Pons (tissue), 1 donor: ENCODE measurements at regions not wholly inside any gene's neighbourhood (a gene's known extent, or its start where the extent isn't known, plus 50 kb on each side); places are given as distances from the start of the nearest gene placed in this dataset.
"Not testable (repeated sequence)": the region's sequence is repeated elsewhere in the genome, so short reads cannot be mapped to it uniquely, and the experiment has no call there.

Experiments used
- DNase-seq: peaks from one replicate; pipeline ENCODE4 v3.0.0-alpha.2; 2016; ENCODE audit warnings: low spot score

GRCh38 chr6:102126488-102126887 lies 733.0 kb downstream of the GRIK2 start:
- no peak for DNase-seq

- no peak for DNase-seq
Measured at GRCh38 chr6:102127253-102127652, 733.7 kb downstream of the GRIK2 start.

GRCh38 chr6:102137859-102138258 lies 744.4 kb downstream of the GRIK2 start:
- no peak for DNase-seq

- DNase-seq, result no peak
Measured at GRCh38 chr6:102149191-102149590, 755.7 kb downstream of the GRIK2 start.

GRCh38 chr6:102150549-102150948 lies 757.0 kb downstream of the GRIK2 start:
- no peak for DNase-seq

- DNase-seq, result no peak
Measured at GRCh38 chr6:102154176-102154575, 760.7 kb downstream of the GRIK2 start.

GRCh38 chr6:102154874-102155273 lies 761.4 kb downstream of the GRIK2 start:
- no peak for DNase-seq

GRCh38 chr6:102169802-102170201 lies 776.3 kb downstream of the GRIK2 start:
- DNase-seq, result not testable (repeated sequence)

GRCh38 chr6:102187186-102187585 lies 793.7 kb downstream of the GRIK2 start:
- no peak for DNase-seq

GRCh38 chr6:102195311-102195710 lies 801.8 kb downstream of the GRIK2 start:
- DNase-seq, result no peak

GRCh38 chr6:102197211-102197610 lies 803.7 kb downstream of the GRIK2 start:
- DNase-seq, result no peak

GRCh38 chr6:102204351-102204750 lies 810.8 kb downstream of the GRIK2 start:
- DNase-seq, result no peak

GRCh38 chr6:102215425-102215824 lies 821.9 kb downstream of the GRIK2 start:
- peak; percentile 8 for DNase-seq

GRCh38 chr6:102216232-102216631 lies 822.7 kb downstream of the GRIK2 start:
- no peak for DNase-seq

GRCh38 chr6:102223942-102224341 lies 830.4 kb downstream of the GRIK2 start:
- DNase-seq, result no peak

GRCh38 chr6:102229271-102229670 lies 835.8 kb downstream of the GRIK2 start:
- no peak for DNase-seq
